ENCODE measurements at regions not wholly inside any gene's neighbourhood (a gene's known extent, or its start where the extent isn't known, plus 50 kb on each side); places are given as distances from the start of the nearest gene placed in this dataset.

GRCh38 chr6:144392536-144392935 lies 107.4 kb downstream of the UTRN start:
- TF ChIP-seq CTCF (IDR thresholded peaks at IDR 0.05; ENCODE audit: insufficient read depth, low read depth, low read length): no peak
- H3K4me3 ChIP-seq (ENCODE audit: low read depth, low read length): no peak overlapping the region
- no peak for DNase-seq (ENCODE audit: low read depth)

GRCh38 chr6:144394210-144394609 lies 109.1 kb downstream of the UTRN start:
- DNase-seq (ENCODE audit: low read depth): no peak
- H3K4me3 ChIP-seq (ENCODE audit: low read depth, low read length): no peak overlapping the region
- TF ChIP-seq CTCF (IDR thresholded peaks at IDR 0.05; ENCODE audit: insufficient read depth, low read depth, low read length): no peak

- no peak overlapping the region for H3K4me3 ChIP-seq (ENCODE audit: low read depth, low read length)
- DNase-seq (ENCODE audit: low read depth): no peak
Observed at GRCh38 chr6:144395014-144395413, 109.9 kb downstream of the UTRN start.

GRCh38 chr6:144395826-144396225 lies 110.7 kb downstream of the UTRN start:
- no peak overlapping the region for H3K4me3 ChIP-seq (ENCODE audit: low read depth, low read length)
- no peak for TF ChIP-seq CTCF (IDR thresholded peaks at IDR 0.05; ENCODE audit: insufficient read depth, low read depth, low read length)
- DNase-seq (ENCODE audit: low read depth): no peak

More at GRCh38 chr6:144395014-144395413, 109.9 kb downstream of the UTRN start:
- TF ChIP-seq CTCF (IDR thresholded peaks at IDR 0.05; ENCODE audit: insufficient read depth, low read depth, low read length): no peak

- no peak for DNase-seq (ENCODE audit: low read depth)
- no peak overlapping the region for H3K4me3 ChIP-seq (ENCODE audit: low read depth, low read length)
- no peak for TF ChIP-seq CTCF (IDR thresholded peaks at IDR 0.05; ENCODE audit: insufficient read depth, low read depth, low read length)
Observed at GRCh38 chr6:144397141-144397540, 112.0 kb downstream of the UTRN start.

GRCh38 chr6:144400321-144400720 lies 115.2 kb downstream of the UTRN start:
- DNase-seq (ENCODE audit: low read depth): no peak
- TF ChIP-seq CTCF (IDR thresholded peaks at IDR 0.05; ENCODE audit: insufficient read depth, low read depth, low read length): no peak
- H3K4me3 ChIP-seq (ENCODE audit: low read depth, low read length): no peak overlapping the region

Data from fibroblast of villous mesenchyme (primary cell).